GM23338 (cell line): ENCODE measurements at regions not wholly inside any gene's neighbourhood (a gene's known extent, or its start where the extent isn't known, plus 50 kb on each side); places are given as distances from the start of the nearest gene placed in this dataset.

Source experiments
- ATAC-seq: fragments of 200-7000 bp; cut with Tn5 transposase; 3 replicates; pipeline ENCODE4 v1.9.1; 2020
- DNase-seq: peaks from one replicate; pipeline ENCODE4 v3.0.0-alpha.2; 2015; ENCODE audit warnings: low spot score
- H2AFZ ChIP-seq: fragments of 200-600 bp; sonication (generic); 2 replicates; pipeline ENCODE4 v1.8.0; 2016; ENCODE audit warnings: antibody characterized with exemption, mild to moderate bottlenecking, moderate library complexity
- H3F3A ChIP-seq: fragments of 200-600 bp; sonication (generic); replicated peaks from 2 replicates; pipeline ENCODE4 v1.8.0; 2017; ENCODE audit warnings: antibody characterized with exemption, mixed run types, low read depth
- H3K27ac ChIP-seq: fragments of 200-600 bp; sonication (generic); 2 replicates; pipeline ENCODE4 v1.6.1; 2016; ENCODE audit warnings: low read depth
- H3K27me3 ChIP-seq: fragments of 200-600 bp; sonication (generic); 2 replicates; pipeline ENCODE4 v1.8.0; 2016; ENCODE audit warnings: mild to moderate bottlenecking, mixed run types, moderate library complexity; ENCODE audit not compliant: insufficient read depth
- H3K36me3 ChIP-seq: fragments of 200-600 bp; sonication (generic); 2 replicates; pipeline ENCODE4 v1.8.0; 2016; ENCODE audit warnings: mild to moderate bottlenecking; ENCODE audit not compliant: insufficient read depth
- H3K4me1 ChIP-seq: fragments of 200-600 bp; sonication (generic); 2 replicates; pipeline ENCODE4 v1.8.0; 2016; ENCODE audit warnings: mild to moderate bottlenecking, moderate library complexity; ENCODE audit not compliant: insufficient read depth
- H3K4me2 ChIP-seq: fragments of 200-600 bp; sonication (generic); 2 replicates; pipeline ENCODE4 v1.7.1; 2017; ENCODE audit warnings: mixed run types
- H3K4me3 ChIP-seq: fragments of 200-600 bp; sonication (generic); 2 replicates; pipeline ENCODE4 v1.6.1; 2016; ENCODE audit warnings: mixed run types
- H3K79me2 ChIP-seq: fragments of 200-600 bp; sonication (generic); replicated peaks from 2 replicates; pipeline ENCODE4 v1.8.0; 2017; ENCODE audit warnings: mild to moderate bottlenecking; ENCODE audit not compliant: insufficient read depth
- H3K9me2 ChIP-seq: fragments of 200-600 bp; sonication (generic); 2 replicates; pipeline ENCODE4 v1.8.0; 2017; ENCODE audit not compliant: insufficient read depth
- H4K20me1 ChIP-seq: fragments of 200-600 bp; sonication (generic); replicated peaks from 2 replicates; pipeline ENCODE4 v1.8.0; 2017; ENCODE audit warnings: mild to moderate bottlenecking; ENCODE audit not compliant: insufficient read depth
- H3K27ac Mint-ChIP-seq: 2 replicates; pipeline ENCODE4 v1.8.0; 2020; ENCODE audit warnings: inconsistent platforms, mild to moderate bottlenecking, moderate library complexity, mixed read lengths
- H3K27me3 Mint-ChIP-seq: 3 replicates; pipeline ENCODE4 v1.8.0; 2022; ENCODE audit warnings: low read depth, mild to moderate bottlenecking, moderate library complexity, mixed read lengths, inconsistent platforms; ENCODE audit not compliant: insufficient read depth, poor library complexity
- H3K36me3 Mint-ChIP-seq: 3 replicates; pipeline ENCODE4 v1.8.0; 2021; ENCODE audit warnings: low read depth, mild to moderate bottlenecking, inconsistent platforms, moderate library complexity, mixed read lengths
- H3K4me1 Mint-ChIP-seq: 3 replicates; pipeline ENCODE4 v1.8.0; 2020; ENCODE audit warnings: mild to moderate bottlenecking, inconsistent platforms, mixed read lengths
- H3K4me3 Mint-ChIP-seq: 3 replicates; pipeline ENCODE4 v1.8.0; 2021; ENCODE audit warnings: moderate library complexity, mild to moderate bottlenecking, inconsistent platforms, mixed read lengths
- H3K9me3 Mint-ChIP-seq: 3 replicates; pipeline ENCODE4 v1.8.0; 2020; ENCODE audit warnings: moderate library complexity, mild to moderate bottlenecking, inconsistent platforms, mixed read lengths
- ETS1 ChIP-seq: IDR thresholded peaks from 2 replicates; pipeline ENCODE4 v1.6.1; 2016; ENCODE audit warnings: antibody characterized with exemption
- JUNB ChIP-seq: IDR thresholded peaks from one replicate; pipeline ENCODE4 v1.6.1; 2016; ENCODE audit warnings: antibody characterized with exemption; ENCODE audit not compliant: unreplicated experiment
- NANOG ChIP-seq: IDR thresholded peaks from 2 replicates; pipeline ENCODE4 v1.6.1; 2016; ENCODE audit warnings: antibody characterized with exemption, borderline replicate concordance
- TF ChIP-seq, protein P1 (sequence below): IDR thresholded peaks from one replicate; pipeline ENCODE4 v1.6.1; 2018; ENCODE audit warnings: antibody characterized with exemption; ENCODE audit not compliant: unreplicated experiment
- TF ChIP-seq, protein P2 (sequence below), 2 experiments: fragments of 200-600 bp in 1 of 2; sonication (generic) in 1 of 2; conservative IDR thresholded peaks; 2 replicates each; pipeline versions ENCODE4 v1.5.1 to v1.6.1; 2016 to 2017; ENCODE audit warnings: antibody characterized with exemption in 2 of 2, low read depth in 2 of 2, mild to moderate bottlenecking in 2 of 2, moderate library complexity in 1 of 2

DNA sequence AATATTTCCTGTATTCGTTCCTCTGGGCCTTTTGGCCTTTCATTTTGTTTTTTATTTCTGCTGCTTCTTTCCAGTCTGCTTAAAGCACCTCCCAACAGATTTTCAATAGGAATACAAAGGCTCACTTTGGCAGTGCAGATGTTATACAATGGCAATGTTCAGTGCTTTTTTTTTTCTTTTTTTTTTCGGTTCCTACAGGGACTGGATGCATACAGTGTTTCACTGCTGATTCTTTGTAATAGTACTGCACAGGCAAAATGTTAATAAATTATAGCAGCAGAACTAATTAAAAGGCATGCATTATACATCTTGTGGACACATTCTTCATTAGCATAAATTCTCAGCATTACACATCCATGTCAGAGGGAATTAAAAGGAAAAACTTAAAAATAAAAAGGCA, 356.6 kb upstream of the C9orf72 start (continued):
- TF ChIP-seq, protein P1, sequence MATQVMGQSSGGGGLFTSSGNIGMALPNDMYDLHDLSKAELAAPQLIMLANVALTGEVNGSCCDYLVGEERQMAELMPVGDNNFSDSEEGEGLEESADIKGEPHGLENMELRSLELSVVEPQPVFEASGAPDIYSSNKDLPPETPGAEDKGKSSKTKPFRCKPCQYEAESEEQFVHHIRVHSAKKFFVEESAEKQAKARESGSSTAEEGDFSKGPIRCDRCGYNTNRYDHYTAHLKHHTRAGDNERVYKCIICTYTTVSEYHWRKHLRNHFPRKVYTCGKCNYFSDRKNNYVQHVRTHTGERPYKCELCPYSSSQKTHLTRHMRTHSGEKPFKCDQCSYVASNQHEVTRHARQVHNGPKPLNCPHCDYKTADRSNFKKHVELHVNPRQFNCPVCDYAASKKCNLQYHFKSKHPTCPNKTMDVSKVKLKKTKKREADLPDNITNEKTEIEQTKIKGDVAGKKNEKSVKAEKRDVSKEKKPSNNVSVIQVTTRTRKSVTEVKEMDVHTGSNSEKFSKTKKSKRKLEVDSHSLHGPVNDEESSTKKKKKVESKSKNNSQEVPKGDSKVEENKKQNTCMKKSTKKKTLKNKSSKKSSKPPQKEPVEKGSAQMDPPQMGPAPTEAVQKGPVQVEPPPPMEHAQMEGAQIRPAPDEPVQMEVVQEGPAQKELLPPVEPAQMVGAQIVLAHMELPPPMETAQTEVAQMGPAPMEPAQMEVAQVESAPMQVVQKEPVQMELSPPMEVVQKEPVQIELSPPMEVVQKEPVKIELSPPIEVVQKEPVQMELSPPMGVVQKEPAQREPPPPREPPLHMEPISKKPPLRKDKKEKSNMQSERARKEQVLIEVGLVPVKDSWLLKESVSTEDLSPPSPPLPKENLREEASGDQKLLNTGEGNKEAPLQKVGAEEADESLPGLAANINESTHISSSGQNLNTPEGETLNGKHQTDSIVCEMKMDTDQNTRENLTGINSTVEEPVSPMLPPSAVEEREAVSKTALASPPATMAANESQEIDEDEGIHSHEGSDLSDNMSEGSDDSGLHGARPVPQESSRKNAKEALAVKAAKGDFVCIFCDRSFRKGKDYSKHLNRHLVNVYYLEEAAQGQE = no peak
- TF ChIP-seq JUNB (no peak), NANOG (no peak)

DNA sequence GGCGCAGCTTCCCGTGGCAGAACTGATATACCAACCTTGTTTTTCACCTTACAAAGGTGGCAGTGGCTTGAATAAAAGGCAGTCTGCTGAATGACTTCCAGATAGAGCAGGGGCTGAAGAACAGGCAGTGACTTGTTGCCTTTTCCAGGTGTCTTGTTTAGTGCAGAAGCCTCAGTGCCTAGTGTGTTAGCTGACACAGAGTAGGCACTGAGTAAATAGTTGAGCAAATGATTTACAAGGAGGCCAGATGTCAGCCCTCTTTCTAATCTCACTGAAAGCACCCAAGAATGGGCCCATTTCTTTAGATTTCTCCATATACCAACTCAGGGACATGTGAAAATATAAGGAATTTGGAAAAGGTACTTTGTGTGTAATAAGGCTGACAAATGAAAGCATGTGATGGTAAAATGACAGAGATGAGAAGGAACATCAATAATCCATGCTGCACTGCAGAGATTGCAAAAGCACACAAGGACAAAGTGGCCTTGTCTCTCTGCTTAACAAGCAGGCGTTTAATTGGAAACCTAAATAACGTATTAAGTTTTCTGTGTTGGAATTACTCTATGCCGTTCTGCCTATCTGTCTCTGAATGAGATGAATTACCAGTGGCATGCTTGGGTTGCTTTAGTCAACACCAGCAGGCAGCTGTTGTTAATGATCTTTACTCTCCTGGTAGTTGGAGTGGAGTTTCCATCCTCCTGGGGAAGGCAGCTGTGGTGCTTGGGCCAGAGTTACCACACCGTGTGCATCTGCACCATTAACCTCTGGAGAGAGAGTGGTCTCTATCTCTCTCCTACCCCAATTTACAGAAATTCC, 360.1 kb upstream of the C9orf72 start:
- H3F3A ChIP-seq = no peaks in the 10 kb centered on the region
- no peaks in the 10 kb centered on the region for H3K9me2 ChIP-seq
- H3K4me1 Mint-ChIP-seq = peaks cover 2% of the 10 kb centered on the region; the same call in 2 of the 3 replicates
- H3K27ac Mint-ChIP-seq = no peak overlapping the region
- H3K4me3 ChIP-seq = no peak overlapping the region
- no peaks in the 10 kb centered on the region for H3K9me3 Mint-ChIP-seq
- no peak overlapping the region for H2AFZ ChIP-seq
- H3K27me3 ChIP-seq = no peaks in the 10 kb centered on the region
- ATAC-seq (no peak), DNase-seq (no peak)
- no peaks in the 10 kb centered on the region for H3K27me3 Mint-ChIP-seq
- H3K4me1 ChIP-seq = 0 out of 2 replicates have a peak, but pooled peaks cover 4% of the 10 kb centered on the region
- no peaks in the 10 kb centered on the region for H3K36me3 Mint-ChIP-seq
- no peaks in the 10 kb centered on the region for H4K20me1 ChIP-seq
- no peaks in the 10 kb centered on the region for H3K36me3 ChIP-seq
- H3K27ac ChIP-seq = no peak overlapping the region
- no peaks in the 10 kb centered on the region for H3K79me2 ChIP-seq
- no peak overlapping the region for H3K4me2 ChIP-seq
- H3K4me3 Mint-ChIP-seq = no peak overlapping the region
- TF ChIP-seq NANOG (no peak), ETS1 (no peak)
- TF ChIP-seq, protein P1 = no peak
- TF ChIP-seq, protein P2, sequence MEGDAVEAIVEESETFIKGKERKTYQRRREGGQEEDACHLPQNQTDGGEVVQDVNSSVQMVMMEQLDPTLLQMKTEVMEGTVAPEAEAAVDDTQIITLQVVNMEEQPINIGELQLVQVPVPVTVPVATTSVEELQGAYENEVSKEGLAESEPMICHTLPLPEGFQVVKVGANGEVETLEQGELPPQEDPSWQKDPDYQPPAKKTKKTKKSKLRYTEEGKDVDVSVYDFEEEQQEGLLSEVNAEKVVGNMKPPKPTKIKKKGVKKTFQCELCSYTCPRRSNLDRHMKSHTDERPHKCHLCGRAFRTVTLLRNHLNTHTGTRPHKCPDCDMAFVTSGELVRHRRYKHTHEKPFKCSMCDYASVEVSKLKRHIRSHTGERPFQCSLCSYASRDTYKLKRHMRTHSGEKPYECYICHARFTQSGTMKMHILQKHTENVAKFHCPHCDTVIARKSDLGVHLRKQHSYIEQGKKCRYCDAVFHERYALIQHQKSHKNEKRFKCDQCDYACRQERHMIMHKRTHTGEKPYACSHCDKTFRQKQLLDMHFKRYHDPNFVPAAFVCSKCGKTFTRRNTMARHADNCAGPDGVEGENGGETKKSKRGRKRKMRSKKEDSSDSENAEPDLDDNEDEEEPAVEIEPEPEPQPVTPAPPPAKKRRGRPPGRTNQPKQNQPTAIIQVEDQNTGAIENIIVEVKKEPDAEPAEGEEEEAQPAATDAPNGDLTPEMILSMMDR (conservative IDR thresholded peaks at IDR 0.05; ENCODE audit: low read depth in 2 of 2) = no peak
